ENCODE measurements at regions not wholly inside any gene's neighbourhood (a gene's known extent, or its start where the extent isn't known, plus 50 kb on each side); places are given as distances from the start of the nearest gene placed in this dataset.
"Not testable (repeated sequence)": the region's sequence is repeated elsewhere in the genome, so short reads cannot be mapped to it uniquely, and the experiment has no call there.

DNA sequence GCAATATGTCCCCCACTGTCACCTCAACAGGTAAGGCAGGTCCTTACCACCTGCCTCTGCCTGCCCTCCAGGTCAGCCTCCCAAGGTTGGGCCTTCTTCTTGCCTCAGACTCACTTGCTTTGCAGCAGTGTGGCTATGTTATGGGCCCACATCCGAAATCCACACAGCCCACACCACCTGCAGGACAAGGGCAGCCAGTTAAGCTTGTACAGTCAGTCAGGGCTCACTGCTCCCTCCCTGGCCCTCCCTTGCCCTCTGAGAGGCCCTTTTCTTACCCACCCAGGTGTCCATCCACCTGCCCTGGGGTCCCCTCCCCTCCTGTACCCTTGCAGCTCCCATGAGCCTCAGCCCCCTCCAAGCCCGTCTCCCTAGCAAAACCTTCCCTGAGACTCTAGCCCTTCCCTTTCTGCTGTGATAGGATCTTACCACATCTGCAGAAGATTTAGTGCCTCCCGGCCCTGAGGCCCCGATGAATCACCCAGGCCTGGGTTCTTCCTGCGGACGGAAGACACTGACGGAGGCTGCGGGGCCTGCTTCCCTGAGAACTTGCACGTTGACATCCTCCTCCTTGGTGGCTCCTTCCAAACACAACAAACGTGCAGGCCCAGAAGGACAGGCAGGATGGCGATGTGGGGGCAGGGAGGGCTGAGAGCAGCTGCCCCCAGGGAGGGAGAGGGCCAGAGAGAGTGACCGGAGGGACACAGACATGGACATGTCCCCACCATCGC, 5466.2 kb upstream of the TPTE start:
- TF ChIP-seq, protein P1, sequence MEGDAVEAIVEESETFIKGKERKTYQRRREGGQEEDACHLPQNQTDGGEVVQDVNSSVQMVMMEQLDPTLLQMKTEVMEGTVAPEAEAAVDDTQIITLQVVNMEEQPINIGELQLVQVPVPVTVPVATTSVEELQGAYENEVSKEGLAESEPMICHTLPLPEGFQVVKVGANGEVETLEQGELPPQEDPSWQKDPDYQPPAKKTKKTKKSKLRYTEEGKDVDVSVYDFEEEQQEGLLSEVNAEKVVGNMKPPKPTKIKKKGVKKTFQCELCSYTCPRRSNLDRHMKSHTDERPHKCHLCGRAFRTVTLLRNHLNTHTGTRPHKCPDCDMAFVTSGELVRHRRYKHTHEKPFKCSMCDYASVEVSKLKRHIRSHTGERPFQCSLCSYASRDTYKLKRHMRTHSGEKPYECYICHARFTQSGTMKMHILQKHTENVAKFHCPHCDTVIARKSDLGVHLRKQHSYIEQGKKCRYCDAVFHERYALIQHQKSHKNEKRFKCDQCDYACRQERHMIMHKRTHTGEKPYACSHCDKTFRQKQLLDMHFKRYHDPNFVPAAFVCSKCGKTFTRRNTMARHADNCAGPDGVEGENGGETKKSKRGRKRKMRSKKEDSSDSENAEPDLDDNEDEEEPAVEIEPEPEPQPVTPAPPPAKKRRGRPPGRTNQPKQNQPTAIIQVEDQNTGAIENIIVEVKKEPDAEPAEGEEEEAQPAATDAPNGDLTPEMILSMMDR (optimal IDR thresholded peaks at IDR 0.05 in 1 of 3, IDR thresholded peaks at IDR 0.05 in 1 of 3, conservative IDR thresholded peaks at IDR 0.05 in 1 of 3; ENCODE audit: extremely low read depth in 1 of 3, insufficient read depth in 2 of 3, low read length in 3 of 3): not testable (repeated sequence)
- not testable (repeated sequence) for TF ChIP-seq EZH2 (IDR thresholded peaks at IDR 0.05; ENCODE audit: low read length)

Data from keratinocyte (primary cell).